ENCODE measurements at regions not wholly inside any gene's neighbourhood (a gene's known extent, or its start where the extent isn't known, plus 50 kb on each side); places are given as distances from the start of the nearest gene placed in this dataset.

- no peaks in the 10 kb centered on the region for H3K27me3 ChIP-seq (ENCODE audit: control insufficient read depth, insufficient read depth, low read length)
- no peaks in the 10 kb centered on the region for H3K36me3 ChIP-seq (ENCODE audit: control insufficient read depth, insufficient read depth, low read length)
- H3K4me3 ChIP-seq (ENCODE audit: low read depth, low read length): no peak overlapping the region
- FAIRE-seq: peak; percentile 60
- DNase-seq (ENCODE audit: low read depth): peak; percentile 43
- no peak for TF ChIP-seq CTCF (IDR thresholded peaks at IDR 0.05; ENCODE audit: insufficient read depth, low read length, severe bottlenecking)
Measured at GRCh38 chr3:69567023-69567709, 172.1 kb upstream of the MITF start.

GRCh38 chr3:69566275-69566674, 173.0 kb upstream of the MITF start:
- TF ChIP-seq CTCF (IDR thresholded peaks at IDR 0.05; ENCODE audit: insufficient read depth, low read length, severe bottlenecking): no peak
- Histone ChIP-seq H3K27me3 (ENCODE audit: control insufficient read depth, insufficient read depth, low read length) (no peaks in the 10 kb centered on the region), H3K36me3 (ENCODE audit: control insufficient read depth, insufficient read depth, low read length) (no peaks in the 10 kb centered on the region), H3K4me3 (ENCODE audit: low read depth, low read length) (no peak overlapping the region)
- DNase-seq (ENCODE audit: low read depth) (no peak), FAIRE-seq (peak; percentile 13)

GRCh38 chr3:69565316-69565715, 173.9 kb upstream of the MITF start:
- H3K27me3 ChIP-seq (ENCODE audit: control insufficient read depth, insufficient read depth, low read length): no peaks in the 10 kb centered on the region
- H3K36me3 ChIP-seq (ENCODE audit: control insufficient read depth, insufficient read depth, low read length): no peaks in the 10 kb centered on the region
- TF ChIP-seq CTCF (IDR thresholded peaks at IDR 0.05; ENCODE audit: insufficient read depth, low read length, severe bottlenecking): no peak
- no peak overlapping the region for H3K4me3 ChIP-seq (ENCODE audit: low read depth, low read length)
- FAIRE-seq: no peak
- peak; percentile 31 for DNase-seq (ENCODE audit: low read depth)

GRCh38 chr3:69563981-69564380, 175.3 kb upstream of the MITF start:
- Histone ChIP-seq H3K4me3 (ENCODE audit: low read depth, low read length) (no peak overlapping the region), H3K27me3 (ENCODE audit: control insufficient read depth, insufficient read depth, low read length) (no peaks in the 10 kb centered on the region), H3K36me3 (ENCODE audit: control insufficient read depth, insufficient read depth, low read length) (no peaks in the 10 kb centered on the region)
- TF ChIP-seq CTCF (IDR thresholded peaks at IDR 0.05; ENCODE audit: insufficient read depth, low read length, severe bottlenecking): no peak
- FAIRE-seq (no peak), DNase-seq (ENCODE audit: low read depth) (no peak)

GRCh38 chr3:69563151-69563550, 176.1 kb upstream of the MITF start:
- Histone ChIP-seq H3K36me3 (ENCODE audit: control insufficient read depth, insufficient read depth, low read length) (no peaks in the 10 kb centered on the region), H3K4me3 (ENCODE audit: low read depth, low read length) (no peak overlapping the region), H3K27me3 (ENCODE audit: control insufficient read depth, insufficient read depth, low read length) (no peaks in the 10 kb centered on the region)
- no peak for DNase-seq (ENCODE audit: low read depth)
- peak; percentile 72 for FAIRE-seq
- TF ChIP-seq CTCF (IDR thresholded peaks at IDR 0.05; ENCODE audit: insufficient read depth, low read length, severe bottlenecking): no peak

- TF ChIP-seq CTCF (IDR thresholded peaks at IDR 0.05; ENCODE audit: insufficient read depth, low read length, severe bottlenecking): no peak
- H3K36me3 ChIP-seq (ENCODE audit: control insufficient read depth, insufficient read depth, low read length): no peaks in the 10 kb centered on the region
- no peak overlapping the region for H3K4me3 ChIP-seq (ENCODE audit: low read depth, low read length)
- no peaks in the 10 kb centered on the region for H3K27me3 ChIP-seq (ENCODE audit: control insufficient read depth, insufficient read depth, low read length)
- FAIRE-seq: peak; percentile 89
- no peak for DNase-seq (ENCODE audit: low read depth)
Measured at GRCh38 chr3:69562020-69562419, 176.1 kb upstream of the FRMD4B start.

All from bronchial epithelial cell (primary cell).